NCI-H526 (cell line): ENCODE measurements at regions not wholly inside any gene's neighbourhood (a gene's known extent, or its start where the extent isn't known, plus 50 kb on each side); places are given as distances from the start of the nearest gene placed in this dataset.

Experiments used
- DNase-seq, 2 experiments: peaks; one replicate each; lab custom pipeline; 2025; lab: John Stamatoyannopoulos, UW

- no peak for DNase-seq
Observed at GRCh38 chr6:80457439-80457933, 351.0 kb downstream of the BCKDHB start.

- DNase-seq = no peak
Observed at GRCh38 chr6:80456724-80457438, 350.4 kb downstream of the BCKDHB start.

- peak; percentile 16 to 27 for DNase-seq
Observed at GRCh38 chr6:80454661-80455365, 348.3 kb downstream of the BCKDHB start.

GRCh38 chr6:80454197-80454596, 347.7 kb downstream of the BCKDHB start:
- DNase-seq = no peak

GRCh38 chr6:80449726-80450125, 343.3 kb downstream of the BCKDHB start:
- DNase-seq = no peak

GRCh38 chr6:80446454-80447045, 340.1 kb downstream of the BCKDHB start:
- DNase-seq = no peak

DNA sequence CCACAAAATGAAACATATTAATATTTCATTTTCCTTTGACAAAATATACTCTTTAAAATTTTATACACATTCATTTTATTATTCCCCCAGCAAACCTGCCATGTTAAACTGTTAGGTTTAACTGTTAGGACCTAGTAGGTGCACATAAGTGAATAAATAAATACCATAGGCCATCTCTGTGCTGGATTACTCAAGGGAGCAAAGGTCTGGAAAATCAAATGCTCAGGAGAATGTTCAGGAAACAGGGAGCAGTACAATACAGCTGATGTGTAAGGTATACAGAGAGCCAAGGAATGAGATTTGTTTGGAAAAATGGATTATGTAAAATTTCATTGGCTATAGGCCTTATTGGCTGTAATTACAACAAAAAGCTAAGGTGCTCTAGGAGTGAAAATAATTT, 339.3 kb downstream of the BCKDHB start:
- DNase-seq = no peak

- DNase-seq = no peak
Observed at GRCh38 chr6:80442366-80442765, 335.9 kb downstream of the BCKDHB start.

- no peak for DNase-seq
Observed at GRCh38 chr6:80441131-80441530, 334.7 kb downstream of the BCKDHB start.

- no peak for DNase-seq
Observed at GRCh38 chr6:80440496-80441115, 334.1 kb downstream of the BCKDHB start.

- no peak for DNase-seq
Observed at GRCh38 chr6:80439721-80440470, 333.4 kb downstream of the BCKDHB start.

DNA sequence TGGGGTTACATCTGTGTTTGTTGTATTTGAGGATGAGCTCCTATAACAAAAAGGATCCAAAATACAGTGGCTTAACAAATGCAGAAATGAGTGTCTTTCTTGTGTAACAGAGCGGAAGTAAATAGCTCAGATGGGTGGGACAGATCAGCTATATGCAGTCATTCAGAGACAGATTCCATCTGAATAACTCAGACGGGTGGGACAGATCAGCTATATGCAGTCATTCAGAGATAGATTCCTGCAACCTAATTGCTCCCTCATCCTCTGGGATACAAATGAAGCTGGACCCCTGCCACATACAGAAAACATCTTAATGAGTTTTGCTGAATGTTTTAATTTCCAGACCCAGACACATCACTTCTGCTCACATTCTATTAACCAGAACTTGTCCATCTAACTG, 332.3 kb downstream of the BCKDHB start:
- no peak for DNase-seq

DNA sequence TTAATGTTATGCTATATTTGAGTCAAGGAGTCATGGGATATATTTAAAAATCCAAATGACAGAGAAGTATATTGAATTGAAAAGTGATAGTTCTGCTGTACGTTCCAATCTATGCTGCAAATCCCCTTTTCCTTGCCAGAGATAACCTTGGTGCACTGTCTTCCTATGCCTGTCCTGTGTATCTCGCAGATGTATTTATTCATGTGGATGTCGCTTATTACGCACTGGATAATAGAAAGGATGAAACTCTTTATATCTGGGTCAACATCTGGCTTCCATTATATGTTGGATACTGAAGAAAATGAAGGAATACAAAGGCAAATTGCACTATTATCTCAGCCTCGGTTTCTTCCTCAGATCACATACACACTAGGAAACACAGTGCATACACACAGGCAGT, 331.3 kb downstream of the BCKDHB start:
- DNase-seq = no peak

GRCh38 chr6:80437221-80437620, 330.8 kb downstream of the BCKDHB start:
- no peak for DNase-seq

DNA sequence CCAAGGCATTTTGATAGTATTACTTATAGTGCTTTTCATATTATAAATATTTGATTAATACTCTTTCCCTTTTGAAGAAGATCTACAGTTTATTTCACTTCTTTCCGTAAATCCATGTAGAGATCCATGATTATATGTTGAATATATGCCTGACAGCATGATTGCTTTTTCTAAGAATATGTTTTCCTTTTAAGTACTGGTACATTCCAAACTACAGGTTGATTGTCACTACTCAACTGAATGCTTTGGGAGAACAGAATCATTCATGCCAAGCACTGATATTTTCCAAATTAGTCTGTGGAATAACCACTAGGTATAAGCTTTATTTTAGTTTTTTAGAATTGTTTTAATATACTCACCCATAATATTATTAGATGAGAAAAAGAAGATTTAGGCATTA, 330.2 kb downstream of the BCKDHB start:
- DNase-seq = no peak

- DNase-seq = no peak
Observed at GRCh38 chr6:80435457-80435856, 329.0 kb downstream of the BCKDHB start.

GRCh38 chr6:80434691-80435350, 328.4 kb downstream of the BCKDHB start:
- DNase-seq = no peak

DNA sequence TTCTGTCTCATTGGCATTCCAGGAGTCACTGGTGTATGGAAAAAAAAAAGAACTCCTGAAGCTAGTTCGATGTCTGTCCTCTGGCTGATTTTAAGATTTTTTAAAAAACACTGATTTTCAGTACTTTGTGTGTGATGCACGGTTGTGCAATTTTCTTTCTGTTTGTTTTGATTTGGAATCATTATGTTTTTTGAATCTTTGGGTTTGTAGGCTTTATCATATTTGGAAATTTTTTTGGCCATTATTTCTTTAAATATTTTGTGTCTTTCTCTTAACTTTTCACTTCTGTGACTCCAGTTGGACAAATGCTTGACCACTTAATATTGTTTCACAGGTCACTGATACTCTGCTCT, 327.2 kb downstream of the BCKDHB start:
- DNase-seq = no peak

DNA sequence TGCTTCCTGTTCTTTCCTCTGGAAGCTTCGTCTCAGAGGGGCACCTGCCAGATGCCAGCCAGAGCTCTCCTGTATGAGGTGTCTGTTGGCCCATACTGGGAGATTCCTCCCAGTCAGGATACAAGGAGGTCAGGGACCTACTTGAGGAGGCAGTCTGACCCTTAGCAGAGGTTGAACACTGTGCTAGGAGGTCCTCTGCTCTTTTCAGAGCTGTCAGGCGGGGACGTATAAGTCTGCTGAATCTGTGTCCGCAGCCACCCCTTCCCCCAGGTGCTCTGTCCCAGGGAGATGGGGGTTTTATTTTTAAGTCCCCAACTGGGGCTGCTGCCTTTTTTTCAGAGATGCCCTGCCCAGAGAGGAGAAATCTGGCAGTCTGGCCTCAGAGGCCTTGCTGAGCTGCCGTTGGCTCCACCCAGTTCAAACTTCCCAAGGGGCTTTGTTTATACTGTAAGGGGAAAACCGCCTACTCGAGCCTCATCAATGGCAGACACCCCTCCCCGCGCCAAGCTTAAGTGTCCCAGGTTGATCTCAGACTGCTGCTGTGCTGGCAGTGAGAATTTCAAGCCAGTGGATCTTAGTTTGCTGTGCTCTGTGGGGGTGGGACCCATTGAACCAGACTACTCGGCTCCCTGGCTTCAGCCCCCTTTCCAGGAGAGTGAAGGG, 326.7 kb downstream of the BCKDHB start:
- DNase-seq = no peak

DNA sequence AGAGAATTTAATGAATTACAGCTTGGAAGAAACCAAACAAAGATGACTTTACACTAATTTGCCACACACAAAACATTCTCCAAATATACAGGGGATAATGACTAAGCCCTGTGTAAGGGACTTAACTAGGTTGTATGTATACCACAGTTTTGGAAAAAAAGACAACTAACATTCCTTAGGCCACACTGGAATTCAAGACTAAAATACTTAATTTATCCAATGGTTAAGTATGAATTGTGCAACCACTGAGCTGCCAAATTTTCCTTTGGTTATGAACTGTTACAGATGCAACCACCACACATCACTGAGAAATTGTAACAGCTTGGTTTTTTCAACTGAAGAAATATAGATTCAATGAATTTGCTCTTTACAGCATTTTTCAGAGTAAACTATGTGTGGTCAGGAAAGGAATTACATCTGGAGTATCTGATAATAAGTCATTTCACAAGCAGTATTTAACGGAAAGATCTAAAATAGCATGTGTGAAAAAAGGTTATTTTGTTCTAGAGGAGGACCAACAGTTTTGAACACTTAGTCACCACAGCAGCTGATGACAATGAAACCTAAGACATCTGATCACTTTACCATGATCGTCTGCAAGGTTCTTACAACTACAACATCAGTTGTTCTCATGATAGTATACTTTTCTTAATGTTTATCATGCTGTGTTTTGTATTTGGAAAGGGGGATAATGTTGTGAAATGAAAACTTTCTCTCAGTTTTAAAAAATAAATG, 318.8 kb downstream of the BCKDHB start:
- no peak for DNase-seq
